Stimulated activated naive CD8-positive, alpha-beta T cell treated with anti-CD3 and anti-CD28 coated beads, Interleukin-15, amount 100 ng/mL, for 72 hours (primary cell): ENCODE measurements at regions not wholly inside any gene's neighbourhood (a gene's known extent, or its start where the extent isn't known, plus 50 kb on each side); places are given as distances from the start of the nearest gene placed in this dataset.

Source experiments
- ATAC-seq: fragments of 150-1000 bp; cut with Tn5 transposase; 2 replicates; pipeline ENCODE4 v1.10.0; 2021; ENCODE audit warnings: mild to moderate bottlenecking, moderate library complexity
- DNase-seq, 2 donors: peaks; one replicate each; pipeline ENCODE4 v3.0.0; 2021 to 2022
- H3K27ac Mint-ChIP-seq, 2 donors: one replicate each; pipeline ENCODE4 v1.8.0; 2022; ENCODE audit warnings: mild to moderate bottlenecking in 2 of 2, mixed read lengths in 2 of 2, moderate library complexity in 2 of 2
- H3K27me3 Mint-ChIP-seq: one replicate; pipeline ENCODE4 v1.8.0; 2022; ENCODE audit warnings: mixed read lengths
- H3K4me1 Mint-ChIP-seq: one replicate; pipeline ENCODE4 v1.8.0; 2022; ENCODE audit warnings: mild to moderate bottlenecking, mixed read lengths
- H3K4me3 Mint-ChIP-seq, 2 donors: one replicate each; pipeline ENCODE4 v1.8.0; 2022; ENCODE audit warnings: mild to moderate bottlenecking in 2 of 2, mixed read lengths in 2 of 2, moderate library complexity in 1 of 2
- H3K9me3 Mint-ChIP-seq, 2 donors: one replicate each; pipeline ENCODE4 v1.8.0; 2022; ENCODE audit warnings: mixed read lengths in 2 of 2

GRCh38 chr16:80144191-80144590 lies 396.6 kb upstream of the DYNLRB2 start:
- no peak for DNase-seq
- H3K4me3 Mint-ChIP-seq: no peak overlapping the region
- H3K27me3 Mint-ChIP-seq: peaks cover 9% of the 10 kb centered on the region
- no peaks in the 10 kb centered on the region for H3K4me1 Mint-ChIP-seq
- no peak overlapping the region for H3K27ac Mint-ChIP-seq
- H3K9me3 Mint-ChIP-seq: peaks cover 4 to 15% of the 10 kb centered on the region in 2 donors
- ATAC-seq: no peak

GRCh38 chr16:80142940-80143339 lies 397.9 kb upstream of the DYNLRB2 start:
- DNase-seq (no peak), ATAC-seq (no peak)
- peaks cover 4 to 15% of the 10 kb centered on the region in 2 donors for H3K9me3 Mint-ChIP-seq
- peaks cover 8% of the 10 kb centered on the region for H3K27me3 Mint-ChIP-seq
- H3K27ac Mint-ChIP-seq: no peak overlapping the region
- no peak overlapping the region for H3K4me3 Mint-ChIP-seq
- no peaks in the 10 kb centered on the region for H3K4me1 Mint-ChIP-seq

GRCh38 chr16:80142281-80142680 lies 398.5 kb upstream of the DYNLRB2 start:
- no peaks in the 10 kb centered on the region for H3K4me1 Mint-ChIP-seq
- DNase-seq (no peak), ATAC-seq (no peak)
- H3K27me3 Mint-ChIP-seq: peaks cover 2% of the 10 kb centered on the region
- peaks cover 4 to 15% of the 10 kb centered on the region in 2 donors for H3K9me3 Mint-ChIP-seq
- no peak overlapping the region for H3K27ac Mint-ChIP-seq
- no peak overlapping the region for H3K4me3 Mint-ChIP-seq

GRCh38 chr16:80129791-80130190 lies 411.0 kb upstream of the DYNLRB2 start:
- Mint-ChIP-seq H3K27me3 (peaks cover 5% of the 10 kb centered on the region), H3K27ac (no peak overlapping the region), H3K4me1 (no peaks in the 10 kb centered on the region), H3K9me3 (peaks cover 0 to 11% of the 10 kb centered on the region in 2 donors), H3K4me3 (no peak overlapping the region)
- DNase-seq: no peak
- no peak for ATAC-seq

GRCh38 chr16:80125677-80126076 lies 415.1 kb upstream of the DYNLRB2 start:
- H3K27me3 Mint-ChIP-seq: peaks cover 2% of the 10 kb centered on the region
- H3K9me3 Mint-ChIP-seq: no peaks in the 10 kb centered on the region
- no peaks in the 10 kb centered on the region for H3K4me1 Mint-ChIP-seq
- H3K27ac Mint-ChIP-seq: no peak overlapping the region
- H3K4me3 Mint-ChIP-seq: no peak overlapping the region
- DNase-seq (no peak), ATAC-seq (no peak)

GRCh38 chr16:80123189-80123588 lies 417.6 kb upstream of the DYNLRB2 start:
- Mint-ChIP-seq H3K27ac (no peak overlapping the region), H3K27me3 (no peaks in the 10 kb centered on the region), H3K4me1 (no peaks in the 10 kb centered on the region), H3K9me3 (no peaks in the 10 kb centered on the region), H3K4me3 (no peak overlapping the region)
- DNase-seq: no peak
- no peak for ATAC-seq

- H3K9me3 Mint-ChIP-seq: no peaks in the 10 kb centered on the region
- H3K4me1 Mint-ChIP-seq: no peaks in the 10 kb centered on the region
- H3K27me3 Mint-ChIP-seq: peaks cover 8% of the 10 kb centered on the region
- no peak overlapping the region for H3K27ac Mint-ChIP-seq
- H3K4me3 Mint-ChIP-seq: no peak overlapping the region
- ATAC-seq (no peak), DNase-seq (no peak)
These were observed 418.7 kb upstream of the DYNLRB2 start for GRCh38 chr16:80122115-80122514.

- ATAC-seq (no peak), DNase-seq (no peak)
- H3K4me3 Mint-ChIP-seq: no peak overlapping the region
- H3K9me3 Mint-ChIP-seq: no peaks in the 10 kb centered on the region
- peaks cover 8% of the 10 kb centered on the region for H3K27me3 Mint-ChIP-seq
- H3K4me1 Mint-ChIP-seq: no peaks in the 10 kb centered on the region
- H3K27ac Mint-ChIP-seq: no peak overlapping the region
These were observed 419.3 kb upstream of the DYNLRB2 start for GRCh38 chr16:80121522-80121909.

GRCh38 chr16:80120899-80121521 lies 419.8 kb upstream of the DYNLRB2 start:
- DNase-seq (no peak), ATAC-seq (no peak)
- no peaks in the 10 kb centered on the region for H3K4me1 Mint-ChIP-seq
- peaks cover 8% of the 10 kb centered on the region for H3K27me3 Mint-ChIP-seq
- H3K9me3 Mint-ChIP-seq: no peaks in the 10 kb centered on the region
- H3K27ac Mint-ChIP-seq: no peak overlapping the region
- no peak overlapping the region for H3K4me3 Mint-ChIP-seq

- H3K27ac Mint-ChIP-seq: no peak overlapping the region
- no peaks in the 10 kb centered on the region for H3K4me1 Mint-ChIP-seq
- ATAC-seq: no peak
- peaks cover 8% of the 10 kb centered on the region for H3K27me3 Mint-ChIP-seq
- DNase-seq: no peak
- H3K9me3 Mint-ChIP-seq: no peaks in the 10 kb centered on the region
- H3K4me3 Mint-ChIP-seq: no peak overlapping the region
These were observed 423.1 kb upstream of the DYNLRB2 start for GRCh38 chr16:80117556-80118130.

GRCh38 chr16:80116711-80117110 lies 424.1 kb upstream of the DYNLRB2 start:
- ATAC-seq: no peak
- Mint-ChIP-seq H3K27ac (no peak overlapping the region), H3K27me3 (peaks cover 8% of the 10 kb centered on the region), H3K4me1 (no peaks in the 10 kb centered on the region), H3K4me3 (no peak overlapping the region), H3K9me3 (no peaks in the 10 kb centered on the region)
- DNase-seq: no peak

GRCh38 chr16:80114699-80115098 lies 426.1 kb upstream of the DYNLRB2 start:
- peaks cover 8% of the 10 kb centered on the region for H3K27me3 Mint-ChIP-seq
- no peak overlapping the region for H3K27ac Mint-ChIP-seq
- H3K9me3 Mint-ChIP-seq: no peaks in the 10 kb centered on the region
- DNase-seq (no peak), ATAC-seq (no peak)
- H3K4me3 Mint-ChIP-seq: no peak overlapping the region
- H3K4me1 Mint-ChIP-seq: no peaks in the 10 kb centered on the region

GRCh38 chr16:80113873-80114574 lies 426.8 kb upstream of the DYNLRB2 start:
- H3K4me3 Mint-ChIP-seq: no peak overlapping the region

GRCh38 chr16:80109581-80109980 lies 431.2 kb upstream of the DYNLRB2 start:
- no peak overlapping the region for H3K4me3 Mint-ChIP-seq
- no peaks in the 10 kb centered on the region for H3K4me1 Mint-ChIP-seq
- no peak overlapping the region for H3K27ac Mint-ChIP-seq
- DNase-seq (no peak), ATAC-seq (no peak)
- H3K9me3 Mint-ChIP-seq: no peaks in the 10 kb centered on the region
- H3K27me3 Mint-ChIP-seq: peaks cover 8% of the 10 kb centered on the region

More at GRCh38 chr16:80113873-80114574, 426.8 kb upstream of the DYNLRB2 start:
- Mint-ChIP-seq H3K27me3 (peaks cover 8% of the 10 kb centered on the region), H3K4me1 (no peaks in the 10 kb centered on the region), H3K27ac (no peak overlapping the region), H3K9me3 (no peaks in the 10 kb centered on the region)
- DNase-seq (no peak), ATAC-seq (no peak)

GRCh38 chr16:80107900-80108299 lies 432.9 kb upstream of the DYNLRB2 start:
- H3K27ac Mint-ChIP-seq: no peak overlapping the region
- ATAC-seq (no peak), DNase-seq (no peak)
- peaks cover 16% of the 10 kb centered on the region for H3K27me3 Mint-ChIP-seq
- H3K4me1 Mint-ChIP-seq: no peaks in the 10 kb centered on the region
- H3K4me3 Mint-ChIP-seq: no peak overlapping the region
- no peaks in the 10 kb centered on the region for H3K9me3 Mint-ChIP-seq

GRCh38 chr16:80105751-80106150 lies 435.0 kb upstream of the DYNLRB2 start:
- H3K27ac Mint-ChIP-seq: no peak overlapping the region
- peaks cover 16% of the 10 kb centered on the region for H3K27me3 Mint-ChIP-seq
- H3K4me3 Mint-ChIP-seq: no peak overlapping the region
- DNase-seq (no peak), ATAC-seq (no peak)
- H3K4me1 Mint-ChIP-seq: no peaks in the 10 kb centered on the region
- no peaks in the 10 kb centered on the region for H3K9me3 Mint-ChIP-seq
